Ishikawa (cell line): ENCODE measurements at regions not wholly inside any gene's neighbourhood (a gene's known extent, or its start where the extent isn't known, plus 50 kb on each side); places are given as distances from the start of the nearest gene placed in this dataset.

Source experiments
- CEBPB ChIP-seq: IDR thresholded peaks from 2 replicates; pipeline ENCODE4 v1.6.1; 2012
- CREB1 ChIP-seq: IDR thresholded peaks from 2 replicates; pipeline ENCODE4 v1.6.1; 2012; ENCODE audit warnings: low read depth
- EGR1 ChIP-seq: IDR thresholded peaks from 2 replicates; pipeline ENCODE4 v1.6.1; 2012
- EP300 ChIP-seq: IDR thresholded peaks from 2 replicates; pipeline ENCODE4 v1.6.1; 2012; ENCODE audit warnings: borderline replicate concordance
- FOXM1 ChIP-seq: IDR thresholded peaks from 2 replicates; pipeline ENCODE4 v1.6.1; 2012; ENCODE audit warnings: low read depth, borderline replicate concordance
- MAX ChIP-seq: IDR thresholded peaks from 2 replicates; pipeline ENCODE4 v1.6.1; 2012
- NFIC ChIP-seq: IDR thresholded peaks from 2 replicates; pipeline ENCODE4 v1.6.1; 2012
- RAD21 ChIP-seq: IDR thresholded peaks from 2 replicates; pipeline ENCODE4 v1.6.1; 2012; ENCODE audit warnings: low read depth
- REST ChIP-seq: IDR thresholded peaks from 2 replicates; pipeline ENCODE4 v1.6.1; 2012; ENCODE audit warnings: low read depth, mild to moderate bottlenecking
- TAF1 ChIP-seq: IDR thresholded peaks from 2 replicates; pipeline ENCODE4 v1.6.1; 2012; ENCODE audit warnings: low read depth, mild to moderate bottlenecking
- TCF12 ChIP-seq: IDR thresholded peaks from 2 replicates; pipeline ENCODE4 v1.6.1; 2012; ENCODE audit warnings: low read depth
- TEAD4 ChIP-seq: IDR thresholded peaks from 2 replicates; pipeline ENCODE4 v1.6.1; 2012
- USF1 ChIP-seq: IDR thresholded peaks from 2 replicates; pipeline ENCODE4 v1.6.1; 2012
- YY1 ChIP-seq: IDR thresholded peaks from 2 replicates; pipeline ENCODE4 v1.6.1; 2012; ENCODE audit warnings: low read depth
- ZBTB7A ChIP-seq: IDR thresholded peaks from 2 replicates; pipeline ENCODE4 v1.6.1; 2012; ENCODE audit warnings: low read depth

GRCh38 chr6:155995281-155995680 lies 539.6 kb upstream of the NOX3 start:
- TF ChIP-seq RAD21 (no peak), CEBPB (no peak), ZBTB7A (no peak), FOXM1 (no peak), TCF12 (no peak), TEAD4 (no peak), EGR1 (no peak), REST (no peak), EP300 (no peak), TAF1 (no peak), CREB1 (no peak), USF1 (no peak), YY1 (no peak), MAX (no peak), NFIC (no peak)

GRCh38 chr6:155994086-155994485 lies 538.4 kb upstream of the NOX3 start:
- TF ChIP-seq ZBTB7A (no peak), MAX (no peak), EGR1 (no peak), TEAD4 (no peak), EP300 (no peak)

- TF ChIP-seq CREB1 (no peak), MAX (no peak), REST (no peak), YY1 (no peak), TEAD4 (no peak), USF1 (no peak), EP300 (no peak), TCF12 (no peak), FOXM1 (no peak), EGR1 (no peak), ZBTB7A (no peak)
Observed at GRCh38 chr6:155993240-155993639, 537.6 kb upstream of the NOX3 start.

GRCh38 chr6:155985660-155986138 lies 530.1 kb upstream of the NOX3 start:
- TF ChIP-seq TEAD4 (no peak), NFIC (no peak), EGR1 (no peak), TAF1 (no peak), TCF12 (no peak), YY1 (no peak), RAD21 (no peak), MAX (no peak), CEBPB (no peak), EP300 (no peak), ZBTB7A (no peak), REST (no peak), CREB1 (no peak), FOXM1 (no peak)

GRCh38 chr6:155980768-155981079 lies 525.1 kb upstream of the NOX3 start:
- TF ChIP-seq TAF1 (no peak), EP300 (no peak), REST (no peak), YY1 (no peak), TCF12 (no peak), TEAD4 (no peak), FOXM1 (no peak), CREB1 (no peak), ZBTB7A (no peak), MAX (no peak), CEBPB (no peak), RAD21 (no peak), EGR1 (no peak), NFIC (no peak), USF1 (no peak)
